Hematopoietic multipotent progenitor cell treated with erythropoietin and hydrocortisone succinate and interleukin-3 and kit ligand, for 15 days (in vitro differentiated cells): ENCODE measurements at regions not wholly inside any gene's neighbourhood (a gene's known extent, or its start where the extent isn't known, plus 50 kb on each side); places are given as distances from the start of the nearest gene placed in this dataset.

Experiments used
- DNase-seq: peaks from one replicate; pipeline ENCODE4 v3.0.0-alpha.2; 2015; ENCODE audit warnings: low spot score

DNA sequence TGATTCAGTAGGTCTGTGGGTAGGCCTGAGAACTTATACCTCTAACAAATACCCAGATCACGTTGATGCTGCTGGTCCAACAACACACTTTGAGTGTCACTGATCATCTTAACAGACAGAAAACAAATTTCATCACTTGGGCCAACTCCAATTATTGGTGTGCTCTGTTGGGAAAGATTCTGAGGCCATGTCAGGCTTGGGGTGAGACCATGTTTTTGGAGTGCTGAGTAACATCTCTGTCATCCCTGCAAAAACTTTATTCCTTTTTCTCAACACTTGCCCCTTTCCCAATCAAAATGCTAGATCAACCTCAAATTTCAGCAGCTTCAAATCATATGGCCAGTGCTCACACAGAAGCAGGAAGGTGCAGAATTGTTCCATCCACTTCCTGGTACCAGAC is 108.8 kb upstream of the TENT5A start:
- no peak for DNase-seq

DNA sequence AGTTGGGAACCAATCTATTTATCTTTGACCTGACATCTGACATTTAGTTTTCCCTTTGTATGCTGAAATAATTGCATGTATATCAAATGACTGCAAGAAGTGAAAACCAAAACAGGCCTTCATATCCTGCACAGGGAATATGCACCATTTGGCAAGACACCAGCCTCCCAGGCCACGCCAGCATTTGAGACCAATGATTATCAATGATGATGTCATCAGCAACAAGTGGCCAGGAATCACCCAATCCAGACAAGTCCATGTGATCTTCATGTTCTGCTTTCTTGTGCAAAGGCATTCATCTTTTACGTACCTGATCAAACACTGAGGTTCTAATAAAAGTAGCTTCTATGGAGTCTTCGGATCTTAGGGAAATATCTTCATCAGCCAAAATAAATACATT is 107.4 kb upstream of the TENT5A start:
- DNase-seq = no peak

DNA sequence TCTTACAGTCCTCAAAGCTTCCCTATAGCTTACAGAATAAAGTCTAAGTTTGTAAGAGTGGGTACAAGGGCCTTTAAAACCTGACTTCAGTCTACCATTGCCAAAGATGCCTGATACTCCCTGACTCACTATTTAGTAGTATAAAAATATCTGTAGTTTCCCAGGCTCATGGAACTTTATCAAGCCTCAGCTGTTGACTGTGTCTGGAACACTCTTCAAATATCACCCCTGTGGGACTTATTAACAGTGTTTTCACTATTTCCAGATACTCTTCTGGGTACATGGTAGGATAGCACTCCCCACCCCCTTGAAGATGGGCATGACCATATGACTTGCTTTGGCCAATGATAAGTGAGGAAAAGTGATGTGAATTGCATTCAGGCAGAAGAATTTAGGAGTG is 105.3 kb upstream of the TENT5A start:
- no peak for DNase-seq

DNA sequence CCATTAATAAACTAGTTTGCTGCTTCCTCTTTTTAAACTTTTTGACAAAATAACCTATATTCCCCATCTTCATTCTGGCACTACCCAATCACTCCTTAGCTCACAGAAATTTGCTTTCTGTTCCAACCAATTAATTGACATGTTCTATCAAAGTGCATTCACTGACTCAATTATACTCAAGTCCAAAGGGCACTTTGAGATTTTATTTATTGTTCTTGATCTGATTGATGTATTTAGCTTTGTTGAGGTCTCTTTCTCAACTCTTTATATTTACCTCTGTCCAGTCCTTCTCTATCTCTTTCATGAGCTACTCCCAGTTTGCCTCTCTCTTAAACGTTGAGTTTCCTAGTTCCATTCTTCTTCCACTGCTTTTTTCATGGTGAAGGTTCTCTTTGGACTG is 104.4 kb upstream of the TENT5A start:
- no peak for DNase-seq

DNA sequence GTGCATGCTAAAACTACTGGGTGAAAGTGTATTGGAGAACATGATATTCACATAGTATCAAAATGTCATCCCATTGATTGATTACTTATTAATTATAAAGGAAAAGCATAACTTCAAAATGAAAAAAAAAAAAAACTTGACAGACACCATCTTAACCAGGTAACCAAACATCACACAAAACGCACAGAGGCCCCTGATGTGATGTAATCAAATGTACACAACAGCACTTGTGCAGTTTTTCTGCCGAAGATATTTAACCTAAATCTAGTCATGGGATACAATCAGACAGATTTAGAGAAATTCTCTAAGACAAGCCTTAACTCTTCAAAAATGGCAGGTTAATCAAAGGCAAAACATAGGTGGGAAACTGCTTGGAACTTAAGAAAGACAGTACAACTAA is 102.0 kb upstream of the TENT5A start:
- no peak for DNase-seq

DNA sequence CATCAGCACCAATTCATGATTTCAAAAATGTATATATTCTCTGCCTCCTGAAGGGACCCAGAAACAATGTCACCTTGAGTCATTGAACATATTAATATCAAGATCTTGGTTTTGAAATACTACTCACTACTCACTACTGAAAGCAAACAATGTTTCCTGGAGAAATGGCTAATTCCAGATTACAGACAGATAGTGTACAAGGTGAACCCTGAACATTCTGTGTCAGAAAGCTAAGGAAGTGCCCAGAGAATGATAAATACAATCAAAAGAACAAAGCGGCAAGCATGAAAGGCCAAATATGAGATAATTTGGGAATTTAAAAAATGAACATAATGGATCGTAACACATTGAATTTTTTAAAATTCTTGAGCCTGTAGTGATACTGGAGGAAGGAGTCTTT is 101.5 kb upstream of the TENT5A start:
- no peak for DNase-seq

DNA sequence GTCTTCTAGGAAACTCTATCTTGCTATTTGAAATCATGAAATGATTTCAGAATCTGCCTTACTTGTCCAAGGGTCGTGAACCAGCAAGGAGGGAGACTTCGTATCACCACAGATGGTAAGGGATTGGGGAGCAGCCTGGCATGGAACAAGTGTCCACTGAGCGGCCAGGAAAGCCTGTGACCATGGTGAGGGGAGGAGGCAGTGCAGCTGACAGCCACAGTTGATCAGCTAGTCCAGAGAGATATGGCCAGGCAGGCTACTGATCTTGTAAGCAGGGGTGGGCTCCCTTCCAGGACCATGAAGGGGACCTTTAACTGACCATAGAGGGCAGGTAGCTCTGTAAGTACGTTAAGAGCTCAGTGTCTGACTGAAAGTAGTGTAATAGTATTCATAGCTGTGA is 96.8 kb upstream of the TENT5A start:
- DNase-seq = no peak

DNA sequence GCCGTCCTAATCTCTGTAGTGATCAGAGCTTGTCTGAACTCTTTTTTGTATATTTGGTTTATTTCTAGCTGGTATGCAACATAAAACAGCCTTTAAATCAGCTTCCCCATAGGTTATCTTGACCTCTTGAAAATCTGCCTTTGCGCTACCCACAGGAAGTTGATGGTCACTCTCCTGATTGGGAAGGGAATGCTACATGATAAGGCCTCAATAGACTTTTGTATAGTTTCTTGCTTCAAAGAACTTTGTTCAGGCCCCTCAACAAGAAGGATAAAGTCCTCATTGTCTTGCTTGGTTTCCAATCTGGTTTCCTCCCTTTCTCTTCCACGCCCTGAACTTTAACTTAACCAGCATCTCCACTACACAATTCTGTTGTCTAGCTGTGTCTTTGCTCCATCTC is 95.4 kb upstream of the TENT5A start:
- no peak for DNase-seq

DNA sequence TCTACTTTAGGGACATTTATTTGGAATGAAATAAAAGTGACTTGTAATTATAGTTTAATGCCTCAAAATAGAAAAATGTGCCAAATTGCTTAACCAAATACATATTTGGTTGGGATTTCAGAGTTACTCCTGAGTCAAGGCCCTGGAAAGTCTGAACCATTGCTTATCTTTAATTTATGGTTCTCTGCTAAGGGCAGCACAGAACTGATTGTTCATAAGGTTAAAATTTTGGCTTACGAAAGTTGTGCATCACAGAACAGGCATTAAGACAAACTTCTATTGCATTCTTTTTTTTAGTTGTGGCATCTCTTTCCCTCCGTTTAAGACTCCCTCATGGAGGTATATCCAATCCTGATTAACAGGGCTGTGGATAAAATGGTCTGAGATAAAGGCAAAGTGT is 92.2 kb upstream of the TENT5A start:
- no peak for DNase-seq

DNA sequence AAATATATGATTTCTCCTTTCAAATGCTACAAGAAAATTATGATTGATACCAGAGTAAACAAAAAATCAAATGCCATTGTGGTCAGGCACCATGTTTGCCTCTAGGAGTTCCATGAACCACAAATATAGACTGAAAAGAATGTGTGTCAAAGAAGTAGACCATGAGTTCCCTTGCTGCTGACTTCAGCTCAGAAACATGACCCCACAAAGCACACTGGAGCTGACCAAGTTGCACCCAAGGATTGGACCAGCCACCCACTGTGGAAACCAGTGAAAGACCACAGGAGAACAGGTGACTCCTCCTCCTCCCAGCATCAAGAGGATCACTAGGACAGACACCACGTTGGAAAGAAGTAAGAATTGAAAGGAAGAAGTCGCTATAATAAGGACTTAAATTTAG is 90.8 kb upstream of the TENT5A start:
- no peak for DNase-seq

DNA sequence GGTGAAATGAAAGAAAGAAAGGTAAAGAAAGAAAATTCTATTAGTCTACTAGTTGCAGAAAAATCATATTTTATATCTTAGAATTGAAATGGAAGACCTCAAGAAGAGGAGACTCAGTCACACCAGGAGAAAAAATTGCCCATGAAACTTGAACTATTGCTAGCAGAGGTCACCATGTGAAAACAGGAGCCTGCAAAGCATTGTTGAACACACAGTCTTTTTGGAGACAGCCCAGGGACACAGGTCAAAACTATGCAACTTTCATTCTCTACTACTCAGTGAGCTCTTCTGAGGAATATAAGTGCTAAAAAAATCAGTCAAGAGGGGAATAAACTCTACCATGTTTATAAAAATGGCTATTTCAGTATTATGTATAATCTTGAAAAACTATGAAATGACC is 89.8 kb upstream of the TENT5A start:
- DNase-seq = no peak

DNA sequence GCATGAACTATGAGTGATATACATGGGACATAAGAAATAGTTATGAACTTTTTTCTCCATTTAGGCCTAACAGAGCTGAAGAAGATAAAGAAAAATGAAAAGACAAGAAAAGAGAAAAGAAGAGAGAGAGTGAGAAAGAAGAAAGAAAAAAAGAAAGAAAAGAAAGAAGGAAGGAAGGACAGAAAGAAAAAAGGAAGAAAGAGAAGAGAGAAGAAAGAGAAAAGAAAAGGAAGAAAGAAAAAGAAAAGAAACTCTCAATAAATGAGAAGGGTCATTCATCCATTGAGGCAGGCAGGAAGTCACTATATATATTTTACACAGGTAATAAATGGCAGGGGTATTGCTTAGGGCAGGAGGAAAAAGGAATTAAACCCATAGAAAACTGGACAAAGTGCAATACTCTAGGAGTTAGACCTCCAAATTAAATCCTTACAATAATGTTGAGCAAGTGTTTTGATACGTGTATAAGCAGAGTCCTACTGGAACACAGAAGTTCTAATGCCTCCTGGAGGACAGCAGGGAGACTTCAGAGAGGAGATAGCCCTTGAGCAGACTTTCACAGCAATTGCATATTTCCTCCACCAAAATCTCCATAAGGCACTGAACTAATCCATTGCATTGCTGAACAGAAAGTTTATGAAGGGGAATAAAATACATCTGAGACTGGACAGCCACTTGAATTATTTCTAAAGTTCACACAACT is 86.4 kb upstream of the TENT5A start:
- DNase-seq = no peak

DNA sequence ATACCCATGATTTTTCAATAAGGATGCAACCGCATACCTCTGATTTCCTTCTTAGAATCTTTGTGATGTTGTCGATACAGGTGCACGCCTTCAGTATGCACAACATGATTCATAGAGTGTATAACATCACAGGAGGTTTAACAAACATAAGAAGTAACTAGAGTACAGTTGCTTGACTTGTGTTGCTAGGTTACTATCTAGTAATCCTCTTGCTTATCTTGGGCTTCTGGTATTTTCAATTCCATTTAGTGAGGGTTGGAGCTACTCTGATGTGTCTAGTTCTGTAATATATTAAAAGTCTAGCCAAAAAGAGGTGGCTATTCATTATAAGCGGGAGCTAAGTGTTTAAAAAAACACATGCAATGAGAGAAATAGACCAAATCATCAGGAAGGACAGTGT is 85.5 kb upstream of the TENT5A start:
- DNase-seq = no peak

DNA sequence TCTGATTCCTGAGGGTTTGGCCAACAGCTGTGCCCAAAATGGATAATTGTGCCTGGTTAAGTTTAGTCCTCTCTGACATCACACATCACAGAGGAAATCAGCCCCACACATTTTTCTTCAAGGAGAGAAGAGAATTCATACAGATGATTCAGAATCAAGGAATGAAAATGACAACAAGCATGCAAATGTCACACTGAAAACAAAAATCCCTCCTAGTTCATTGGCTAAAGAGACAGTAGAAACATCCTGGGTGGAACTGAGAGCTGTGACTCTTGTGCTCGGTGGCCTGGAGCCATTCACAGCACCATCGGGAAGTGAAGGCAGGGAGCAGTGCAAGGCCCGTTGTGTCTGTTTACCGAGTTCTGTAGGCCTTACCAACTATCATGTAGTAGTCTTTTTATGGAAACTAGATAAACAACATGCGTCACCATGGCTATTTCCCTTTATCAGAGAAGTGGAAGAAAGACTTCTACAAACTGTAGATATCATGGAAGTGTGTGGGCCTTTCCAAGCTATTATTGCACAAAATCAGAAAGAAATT is 81.7 kb upstream of the TENT5A start:
- no peak for DNase-seq

DNA sequence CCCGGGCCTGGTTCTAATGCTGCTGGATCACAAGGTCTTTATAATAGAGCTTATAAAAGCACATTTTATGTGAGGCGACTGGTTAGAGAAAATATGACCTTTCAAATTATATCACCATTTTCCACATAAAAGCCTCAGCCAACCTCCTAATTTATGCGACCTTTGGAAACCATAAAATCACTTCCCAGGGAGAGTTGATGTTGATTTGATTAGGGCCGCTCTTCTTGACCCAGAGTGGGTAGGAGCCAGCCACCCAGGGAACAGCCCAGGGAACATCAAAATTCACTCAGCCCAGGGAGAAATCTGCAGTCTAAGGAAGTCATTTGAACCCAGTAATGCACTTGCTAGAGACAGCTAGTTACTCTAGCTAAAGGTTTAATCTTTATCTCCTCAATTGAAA is 79.8 kb upstream of the TENT5A start:
- DNase-seq = no peak

DNA sequence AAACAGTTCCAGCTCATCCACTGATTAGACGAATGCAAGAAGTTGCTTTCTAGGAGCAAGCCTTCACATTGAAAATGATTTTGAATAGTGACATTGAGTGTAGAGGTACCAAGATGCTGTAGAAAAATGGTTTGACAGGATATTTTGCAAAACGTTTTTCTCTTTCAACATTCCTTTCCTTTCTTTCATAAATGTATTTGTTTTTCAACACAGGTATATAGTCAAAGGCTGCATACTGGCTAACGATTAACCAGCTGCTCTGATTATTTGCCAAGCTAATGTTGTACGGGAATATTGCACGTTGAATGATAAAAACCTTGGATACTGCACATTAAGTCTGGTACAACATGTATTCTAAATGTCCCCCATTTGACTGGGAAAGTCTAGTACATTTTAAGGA is 78.8 kb upstream of the TENT5A start:
- no peak for DNase-seq

DNA sequence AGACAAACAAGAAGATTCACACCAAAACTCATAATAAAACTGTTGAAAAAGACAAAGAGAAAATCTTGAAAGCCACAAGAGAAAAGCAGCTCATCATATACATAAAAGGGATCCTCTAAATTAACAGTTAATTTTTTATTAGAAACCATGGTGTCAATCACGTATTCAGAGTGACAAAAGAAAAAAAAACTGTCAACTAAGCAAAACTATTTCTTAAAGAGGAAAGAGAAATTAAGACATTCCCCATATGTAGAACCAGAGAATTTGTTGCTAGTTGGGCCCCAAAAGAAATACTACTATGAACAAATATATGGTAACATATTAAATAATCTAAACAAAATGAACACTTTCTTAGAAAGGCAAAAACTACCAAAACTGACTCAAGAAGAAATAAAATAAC is 74.3 kb upstream of the TENT5A start:
- DNase-seq = no peak

DNA sequence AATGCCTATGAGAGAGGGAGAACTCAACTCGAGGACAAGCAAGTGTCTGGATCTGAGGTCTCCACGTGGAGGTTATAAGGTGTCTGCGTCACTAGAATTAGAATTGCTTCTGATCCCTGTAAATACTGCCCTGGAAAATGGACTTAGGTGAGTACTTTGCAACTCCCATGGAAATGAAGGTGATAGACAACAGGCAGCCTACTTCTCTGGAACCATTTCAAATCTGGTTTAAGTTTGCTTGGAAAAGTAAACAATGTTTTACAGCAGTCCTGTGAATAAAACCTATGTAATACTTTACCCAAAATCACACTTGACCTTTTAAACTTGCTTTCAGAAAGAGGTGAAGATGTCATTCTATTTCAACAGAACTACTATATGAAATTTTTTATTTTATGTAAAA is 70.1 kb upstream of the TENT5A start:
- no peak for DNase-seq

DNA sequence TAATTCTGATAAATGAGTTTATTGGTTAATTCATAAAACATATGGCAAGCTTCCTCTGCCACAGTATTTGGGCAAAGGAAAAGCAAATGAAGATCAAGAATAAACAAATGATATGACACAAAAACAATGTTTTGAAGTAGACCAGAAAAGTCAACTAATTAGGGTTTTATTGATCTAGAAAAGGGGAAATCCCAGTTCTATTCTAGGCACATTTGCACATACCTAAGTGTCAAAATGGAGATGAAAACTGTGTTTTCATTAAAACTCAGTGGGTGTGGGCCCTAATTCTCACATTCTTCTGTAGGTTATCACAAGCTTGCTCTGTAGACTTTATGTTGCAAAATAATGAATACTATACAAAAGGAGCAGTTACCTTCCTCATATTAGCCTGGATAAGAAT is 69.0 kb upstream of the TENT5A start:
- DNase-seq = no peak

DNA sequence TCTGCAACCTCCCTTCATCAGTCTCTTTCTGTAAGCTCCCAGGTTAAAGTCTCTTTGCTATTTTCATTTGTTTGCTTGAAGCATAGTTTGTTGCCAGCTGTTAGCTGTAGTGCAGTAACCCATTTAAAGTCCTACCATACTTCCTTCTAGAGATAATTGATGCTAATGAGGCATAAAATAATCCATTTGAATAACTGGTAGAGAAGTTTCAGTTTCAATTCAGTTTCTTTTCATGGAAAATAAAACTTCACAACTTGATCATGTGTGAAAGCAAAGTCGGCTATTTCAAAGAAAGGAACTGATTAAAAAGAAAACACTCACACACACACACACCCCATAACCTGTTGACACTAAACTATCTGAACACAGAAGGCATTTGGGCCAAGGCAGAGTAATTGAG is 68.5 kb upstream of the TENT5A start:
- DNase-seq = no peak

DNA sequence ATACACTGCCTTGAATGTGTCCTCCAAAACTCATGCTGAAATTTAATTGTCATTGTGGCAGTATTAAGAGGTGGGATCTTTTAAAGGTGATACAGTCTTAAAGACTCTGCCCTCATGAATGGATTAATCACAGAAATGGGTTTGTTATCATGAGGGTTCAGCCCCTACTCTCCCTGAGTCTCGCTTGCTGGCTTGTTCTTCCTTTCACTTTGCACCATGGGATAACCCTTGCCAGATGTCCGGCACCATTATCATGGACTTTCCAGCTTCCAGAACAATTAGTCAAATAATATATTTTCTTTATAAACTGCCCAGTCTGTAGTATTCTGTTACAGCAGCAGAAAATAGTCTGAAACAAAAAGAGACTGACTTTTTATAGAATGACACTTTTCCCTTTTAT is 67.9 kb upstream of the TENT5A start:
- no peak for DNase-seq

DNA sequence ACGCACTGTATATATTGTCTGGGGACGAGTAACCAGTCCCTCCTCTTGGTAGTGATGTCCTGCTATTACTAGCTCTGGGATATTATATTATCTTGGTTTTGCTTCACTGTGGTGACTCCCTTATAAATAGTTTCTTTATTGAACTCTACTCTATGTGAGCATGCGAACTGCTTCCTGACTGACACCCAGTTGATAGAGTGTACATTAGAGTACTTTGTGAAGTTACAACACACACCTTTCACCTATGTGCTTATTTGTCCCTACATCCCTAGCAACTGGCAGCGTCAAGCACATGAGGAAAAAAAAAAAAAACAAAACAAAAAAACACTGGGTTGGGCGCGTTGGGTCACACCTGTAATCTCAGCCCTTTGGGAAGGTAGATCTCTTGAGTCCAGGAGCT is 67.3 kb upstream of the TENT5A start:
- no peak for DNase-seq

DNA sequence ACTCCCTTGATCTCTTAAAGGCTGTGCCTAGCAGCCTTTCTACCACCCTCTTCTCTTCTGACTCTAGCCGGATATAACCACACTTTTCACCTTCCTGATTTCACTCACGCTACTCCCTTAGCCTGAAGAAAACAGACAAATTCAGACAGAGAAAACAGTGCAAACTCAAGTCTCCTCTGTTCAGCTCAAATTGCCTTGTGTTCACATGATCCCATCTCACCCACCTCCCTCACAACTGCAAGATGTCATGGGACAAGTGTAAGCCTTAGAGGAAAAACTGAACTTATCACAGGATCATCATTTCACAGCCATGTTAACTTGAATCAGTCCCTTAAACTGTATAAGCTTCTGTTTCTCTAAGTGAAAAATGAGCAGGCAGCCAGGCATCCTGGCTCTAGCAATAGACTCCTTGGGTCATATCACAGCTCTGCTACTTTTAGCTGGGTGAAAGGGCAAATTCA is 66.5 kb upstream of the TENT5A start:
- DNase-seq = no peak

DNA sequence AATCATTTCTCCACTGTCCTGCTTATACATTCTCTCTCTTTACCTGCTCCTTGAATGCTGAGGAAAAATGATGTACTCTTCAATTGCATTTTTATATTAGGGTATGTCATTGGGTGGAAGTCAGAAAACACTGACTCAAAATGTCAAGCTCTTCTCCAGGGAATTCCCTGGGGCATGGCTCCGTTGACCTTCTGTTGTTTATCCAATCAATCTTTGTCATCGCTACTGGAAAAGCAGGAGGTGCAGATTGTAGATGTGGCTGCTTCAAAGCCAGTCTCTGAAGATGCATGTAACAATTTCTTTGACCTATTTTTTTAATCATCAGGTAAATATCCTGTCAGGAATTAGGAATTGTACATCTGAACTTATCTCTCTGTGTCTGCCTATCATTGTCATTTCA is 63.9 kb upstream of the TENT5A start:
- no peak for DNase-seq
